CD4-positive, alpha-beta T cell (primary cell): ENCODE measurements at regions not wholly inside any gene's neighbourhood (a gene's known extent, or its start where the extent isn't known, plus 50 kb on each side); places are given as distances from the start of the nearest gene placed in this dataset.

ENCODE experiments used
- ATAC-seq: fragments of 200-7000 bp; cut with Tn5 transposase; one replicate; pipeline ENCODE4 v1.10.0; 2022; ENCODE audit warnings: mild to moderate bottlenecking; ENCODE audit not compliant: poor library complexity
- CTCF ChIA-PET: fragments of 350-600 bp; sonication (Branson Sonifier 250); formaldehyde crosslinking; loops from one replicate; lab custom pipeline; 2021; ENCODE audit warnings: antibody characterized with exemption, inconsistent platforms; lab: Charles Lee
- POLR2A ChIA-PET: fragments of 350-600 bp; sonication (Branson Sonifier 250); formaldehyde crosslinking; loops from one replicate; lab custom pipeline; 2021; ENCODE audit warnings: antibody characterized with exemption, inconsistent platforms; lab: Charles Lee
- DNase-seq, 14 experiments: peaks; one replicate each; pipeline ENCODE4 v3.0.0-alpha.2; 2013 to 2020; ENCODE audit warnings: mixed read lengths in 2 of 14
- H3K27ac ChIP-seq, 2 donors: one replicate each; pipeline versions ENCODE4 v1.5.1 to v1.7.0; 2013; ENCODE audit warnings: low read length in 2 of 2, low read depth in 1 of 2, mild to moderate bottlenecking in 1 of 2
- H3K27me3 ChIP-seq, 2 experiments: 1 replicate in 1 of 2; 2 replicates in 1 of 2; pipeline versions ENCODE4 v1.6.1 to v1.7.0; 2013; ENCODE audit warnings: low read length in 2 of 2, control low read depth in 1 of 2, mild to moderate bottlenecking in 1 of 2, moderate library complexity in 1 of 2; ENCODE audit not compliant: insufficient read depth in 2 of 2, control insufficient read depth in 1 of 2
- H3K36me3 ChIP-seq: one replicate; pipeline ENCODE4 v1.6.1; 2013; ENCODE audit warnings: low read length, control low read depth; ENCODE audit not compliant: insufficient read depth
- H3K4me1 ChIP-seq: one replicate; pipeline ENCODE4 v1.6.1; 2013; ENCODE audit warnings: low read length, control low read depth; ENCODE audit not compliant: insufficient read depth
- H3K4me3 ChIP-seq: one replicate; pipeline ENCODE4 v1.5.1; 2013; ENCODE audit warnings: mild to moderate bottlenecking, low read length, moderate library complexity
- H3K9me3 ChIP-seq, 2 experiments: 1 replicate in 1 of 2; 2 replicates in 1 of 2; pipeline versions ENCODE4 v1.6.1 to v1.7.0; 2013; ENCODE audit warnings: low read length in 2 of 2, mild to moderate bottlenecking in 2 of 2, control low read depth in 1 of 2, moderate library complexity in 1 of 2; ENCODE audit not compliant: control insufficient read depth in 1 of 2, insufficient read depth in 1 of 2
- H3K27ac Mint-ChIP-seq: one replicate; pipeline ENCODE4 v1.8.0; 2020; ENCODE audit warnings: mixed read lengths
- H3K27me3 Mint-ChIP-seq: one replicate; pipeline ENCODE4 v1.8.0; 2021; ENCODE audit warnings: mixed read lengths
- H3K36me3 Mint-ChIP-seq: one replicate; pipeline ENCODE4 v1.8.0; 2021; ENCODE audit warnings: low read depth, mixed read lengths
- H3K4me1 Mint-ChIP-seq: one replicate; pipeline ENCODE4 v1.8.0; 2021; ENCODE audit warnings: low read depth, mixed read lengths
- H3K4me3 Mint-ChIP-seq: one replicate; pipeline ENCODE4 v1.8.0; 2020; ENCODE audit warnings: mild to moderate bottlenecking, mixed read lengths
- H3K9me3 Mint-ChIP-seq: one replicate; pipeline ENCODE4 v1.8.0; 2020; ENCODE audit warnings: mixed read lengths
- CTCF ChIP-seq: fragments of 200-600 bp; IDR thresholded peaks from one replicate; pipeline ENCODE4 v1.8.0; 2022; ENCODE audit warnings: antibody characterized with exemption, mild to moderate bottlenecking
- intact Hi-C, 2 experiments: fragments of 100-400 bp; cut with DNase I in 1 of 2; cut with micrococcal nuclease in 1 of 2; formaldehyde crosslinking; loops; one replicate each; pipeline versions ENCODE4 v1.15.1 to v1.9.0; 2023 to 2025; cut with DNase I, micrococcal nuclease

GRCh38 chr11:105432241-105432995, 177.5 kb upstream of the GRIA4 start:
- H3K36me3 Mint-ChIP-seq: no peaks in the 10 kb centered on the region
- no peak overlapping the region for H3K27ac ChIP-seq
- H3K4me1 ChIP-seq: no peaks in the 10 kb centered on the region
- ChIA-PET POLR2A (no interaction called here), CTCF (no interaction called here)
- H3K27me3 ChIP-seq: no peaks in the 10 kb centered on the region
- H3K36me3 ChIP-seq: no peaks in the 10 kb centered on the region
- no peak for TF ChIP-seq CTCF
- no peaks in the 10 kb centered on the region for H3K9me3 Mint-ChIP-seq
- intact Hi-C loops: loop anchor here in 1 of 2 experiments (5.0 kb wide), 1 partner anchor 50 kb away; no protein-coding TSS in a partner anchor
- no peaks in the 10 kb centered on the region for H3K27me3 Mint-ChIP-seq
- H3K4me3 Mint-ChIP-seq: no peak overlapping the region
- H3K4me3 ChIP-seq: no peak overlapping the region
- H3K27ac Mint-ChIP-seq: no peak overlapping the region
- H3K9me3 ChIP-seq: no peaks in the 10 kb centered on the region
- DNase-seq (no peak), ATAC-seq (no peak)
- no peaks in the 10 kb centered on the region for H3K4me1 Mint-ChIP-seq

- Histone ChIP-seq H3K27me3 (no peaks in the 10 kb centered on the region), H3K4me1 (no peaks in the 10 kb centered on the region), H3K27ac (no peak overlapping the region), H3K4me3 (no peak overlapping the region), H3K36me3 (no peaks in the 10 kb centered on the region), H3K9me3 (no peaks in the 10 kb centered on the region)
- ChIA-PET CTCF (no interaction called here), POLR2A (no interaction called here)
- Mint-ChIP-seq H3K27me3 (no peaks in the 10 kb centered on the region), H3K4me3 (no peak overlapping the region), H3K9me3 (no peaks in the 10 kb centered on the region), H3K36me3 (no peaks in the 10 kb centered on the region), H3K4me1 (no peaks in the 10 kb centered on the region), H3K27ac (no peak overlapping the region)
- ATAC-seq: no peak
- no peak for DNase-seq
- TF ChIP-seq CTCF: no peak
- intact Hi-C loops: no loop called here
Measured at GRCh38 chr11:105429096-105429910, 180.6 kb upstream of the GRIA4 start.

- no peak for DNase-seq
- no peaks in the 10 kb centered on the region for H3K9me3 ChIP-seq
- no peaks in the 10 kb centered on the region for H3K27me3 ChIP-seq
- no peaks in the 10 kb centered on the region for H3K36me3 Mint-ChIP-seq
- no peak for ATAC-seq
- no peaks in the 10 kb centered on the region for H3K36me3 ChIP-seq
- intact Hi-C loops: no loop called here
- ChIA-PET CTCF (no interaction called here), POLR2A (no interaction called here)
- H3K9me3 Mint-ChIP-seq: no peaks in the 10 kb centered on the region
- H3K4me3 Mint-ChIP-seq: no peak overlapping the region
- H3K4me1 Mint-ChIP-seq: no peaks in the 10 kb centered on the region
- H3K4me1 ChIP-seq: no peaks in the 10 kb centered on the region
- H3K27ac Mint-ChIP-seq: no peak overlapping the region
- H3K27ac ChIP-seq: no peak overlapping the region
- H3K27me3 Mint-ChIP-seq: peaks cover 4% of the 10 kb centered on the region
- no peak for TF ChIP-seq CTCF
- no peak overlapping the region for H3K4me3 ChIP-seq
Measured at GRCh38 chr11:105407101-105407500, 202.8 kb upstream of the GRIA4 start.
